GM13977 (cell line): ENCODE measurements at regions not wholly inside any gene's neighbourhood (a gene's known extent, or its start where the extent isn't known, plus 50 kb on each side); places are given as distances from the start of the nearest gene placed in this dataset.
"Not testable (repeated sequence)": the region's sequence is repeated elsewhere in the genome, so short reads cannot be mapped to it uniquely, and the experiment has no call there.

Experiments used
- DNase-seq: peaks from one replicate; pipeline ENCODE4 v3.0.0; 2012; ENCODE audit warnings: low spot score
- CTCF ChIP-seq: IDR thresholded peaks from 2 replicates; pipeline ENCODE4 v1.5.1; 2012; ENCODE audit warnings: mild to moderate bottlenecking, control low read depth; ENCODE audit not compliant: insufficient read depth; ENCODE audit errors: extremely low read depth, missing control alignments
- in situ Hi-C: fragments of 300-500 bp; cut with MboI; formaldehyde crosslinking; loops from one replicate; pipeline ENCODE4 v1.12.0; 2022; ENCODE audit warnings: low sequenced_read_pairs, low pct_unique_long_range_greater_than_20kb, mixed read lengths, inconsistent platforms; ENCODE audit not compliant: unreplicated experiment

GRCh38 chr1:60622486-60622885, 459.9 kb upstream of the NFIA start:
- no peak for DNase-seq
- TF ChIP-seq CTCF = no peak
- in situ Hi-C loops = no loop called here

GRCh38 chr1:60621368-60621851, 461.0 kb upstream of the NFIA start:
- in situ Hi-C loops = no loop called here
- DNase-seq = no peak
- no peak for TF ChIP-seq CTCF

GRCh38 chr1:60620087-60620486, 462.3 kb upstream of the NFIA start:
- no peak for DNase-seq
- TF ChIP-seq CTCF = no peak
- in situ Hi-C loops = no loop called here

- DNase-seq = no peak
- in situ Hi-C loops = no loop called here
- TF ChIP-seq CTCF = no peak
Observed at GRCh38 chr1:60619581-60619980, 462.8 kb upstream of the NFIA start.

GRCh38 chr1:60615666-60616065, 466.7 kb upstream of the NFIA start:
- DNase-seq = no peak
- in situ Hi-C loops = no loop called here
- TF ChIP-seq CTCF = no peak

GRCh38 chr1:60612790-60613189, 469.6 kb upstream of the NFIA start:
- in situ Hi-C loops = no loop called here
- no peak for DNase-seq
- no peak for TF ChIP-seq CTCF

- in situ Hi-C loops, DNase-seq: not testable (repeated sequence)
Observed at GRCh38 chr1:60606921-60607320, 475.4 kb upstream of the NFIA start.
